ENCODE measurements at regions not wholly inside any gene's neighbourhood (a gene's known extent, or its start where the extent isn't known, plus 50 kb on each side); places are given as distances from the start of the nearest gene placed in this dataset.

- TF ChIP-seq CTCF (IDR thresholded peaks at IDR 0.05), result no peak
- TF ChIP-seq POLR2A (IDR thresholded peaks at IDR 0.05), result no peak
- TF ChIP-seq EP300 (IDR thresholded peaks at IDR 0.05), result peak in 1 of 2 donors; percentile 20
Measured at GRCh38 chr3:144270100-144270499, 298.5 kb downstream of the DIPK2A start.

Measured in tibial nerve (tissue), 4 donors.